ENCODE measurements at regions not wholly inside any gene's neighbourhood (a gene's known extent, or its start where the extent isn't known, plus 50 kb on each side); places are given as distances from the start of the nearest gene placed in this dataset.

DNA sequence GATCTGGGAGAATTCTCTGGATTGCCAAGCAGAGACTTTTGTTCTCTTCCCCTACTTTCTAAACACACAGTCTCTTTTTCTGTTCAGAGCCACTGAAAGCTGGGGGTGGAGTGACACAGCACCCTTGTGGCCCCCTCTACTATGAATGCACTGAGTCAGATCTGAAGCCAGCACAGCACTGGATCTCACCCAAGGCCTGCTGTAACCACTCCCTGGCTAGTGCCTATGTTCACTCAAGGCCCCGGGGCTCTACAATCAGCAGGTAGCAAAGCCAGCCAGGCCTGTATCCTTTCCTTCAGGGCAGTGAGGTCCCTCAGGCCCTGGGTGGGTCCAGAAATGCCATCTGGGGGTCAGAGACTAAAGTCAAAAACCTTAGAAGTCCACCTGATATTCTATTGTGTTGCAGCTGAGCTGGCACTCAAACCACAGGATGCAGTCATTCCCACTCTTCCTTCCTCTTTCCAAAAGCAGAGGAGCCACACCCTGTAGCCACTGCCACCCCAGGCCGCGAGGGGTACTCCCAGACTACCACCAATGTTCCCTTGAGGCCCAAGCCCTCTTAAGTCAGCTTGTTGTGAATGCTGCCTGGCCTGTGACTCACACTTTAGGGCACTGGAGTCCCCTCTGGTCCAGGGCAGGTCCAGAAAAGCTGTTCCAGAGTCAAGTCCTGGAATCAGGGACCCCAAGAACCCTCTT lies 110.1 kb upstream of the RXFP2 start:
- Mint-ChIP-seq H3K27ac (no peak overlapping the region), H3K4me1 (ENCODE audit: low read depth) (no peaks in the 10 kb centered on the region), H3K27me3 (peaks cover 11% of the 10 kb centered on the region), H3K9me3 (peaks cover 8% of the 10 kb centered on the region), H3K36me3 (ENCODE audit: low read depth) (no peaks in the 10 kb centered on the region), H3K4me3 (no peak overlapping the region)
- DNase-seq: no peak

DNA sequence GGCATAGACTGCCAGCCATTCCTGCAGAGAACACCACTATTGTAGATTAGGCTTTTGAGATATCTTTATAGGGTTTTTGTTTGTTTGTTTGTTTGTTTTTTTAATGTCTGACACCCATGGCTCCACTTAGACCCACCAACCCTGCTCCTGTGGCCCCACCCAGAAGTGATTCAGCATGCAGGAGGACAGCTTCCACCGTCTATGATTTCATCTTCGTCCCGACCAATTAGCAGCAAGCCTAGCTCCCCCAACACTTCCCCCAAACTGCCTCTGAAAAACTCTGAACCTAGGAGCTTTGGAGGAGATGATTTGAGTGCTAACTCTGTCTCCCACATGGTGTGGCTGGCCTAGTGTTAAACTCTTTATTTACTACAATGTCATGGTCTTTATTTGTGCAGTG lies 108.3 kb upstream of the RXFP2 start:
- H3K4me1 Mint-ChIP-seq (ENCODE audit: low read depth): no peaks in the 10 kb centered on the region
- no peak overlapping the region for H3K27ac Mint-ChIP-seq
- H3K4me3 Mint-ChIP-seq: no peak overlapping the region
- peaks cover 1% of the 10 kb centered on the region for H3K27me3 Mint-ChIP-seq
- DNase-seq: no peak
- H3K9me3 Mint-ChIP-seq: peaks cover 9% of the 10 kb centered on the region
- H3K36me3 Mint-ChIP-seq (ENCODE audit: low read depth): no peaks in the 10 kb centered on the region

- Mint-ChIP-seq H3K9me3 (peaks cover 11% of the 10 kb centered on the region), H3K27ac (no peak overlapping the region), H3K4me3 (no peak overlapping the region), H3K36me3 (ENCODE audit: low read depth) (no peaks in the 10 kb centered on the region), H3K4me1 (ENCODE audit: low read depth) (no peaks in the 10 kb centered on the region), H3K27me3 (no peaks in the 10 kb centered on the region)
- DNase-seq: no peak
These were observed 107.6 kb upstream of the RXFP2 start for GRCh38 chr13:31631746-31632145.

DNA sequence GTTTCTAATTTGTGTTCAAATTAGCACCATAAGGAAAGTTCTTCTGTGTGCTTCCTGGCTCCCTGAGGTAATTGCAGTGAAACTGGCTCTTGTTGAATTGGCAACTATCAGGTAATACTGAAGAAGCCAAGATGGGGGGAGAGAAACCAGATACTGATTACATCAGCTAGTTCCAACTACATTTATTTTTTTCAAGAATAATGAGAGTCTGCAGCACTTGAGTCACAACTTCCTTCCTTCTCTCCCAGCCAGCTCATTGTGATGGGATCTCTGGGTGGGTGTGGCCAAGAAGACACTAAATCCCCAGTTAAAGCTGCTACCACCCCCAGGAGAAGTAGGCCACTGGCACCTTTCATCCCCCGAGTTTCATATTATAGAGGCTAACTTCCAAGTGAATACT lies 100.7 kb upstream of the RXFP2 start:
- Mint-ChIP-seq H3K36me3 (ENCODE audit: low read depth) (no peaks in the 10 kb centered on the region), H3K27ac (no peak overlapping the region), H3K4me1 (ENCODE audit: low read depth) (no peaks in the 10 kb centered on the region), H3K27me3 (no peaks in the 10 kb centered on the region), H3K9me3 (peaks cover 20% of the 10 kb centered on the region), H3K4me3 (no peak overlapping the region)
- DNase-seq: no peak

DNA sequence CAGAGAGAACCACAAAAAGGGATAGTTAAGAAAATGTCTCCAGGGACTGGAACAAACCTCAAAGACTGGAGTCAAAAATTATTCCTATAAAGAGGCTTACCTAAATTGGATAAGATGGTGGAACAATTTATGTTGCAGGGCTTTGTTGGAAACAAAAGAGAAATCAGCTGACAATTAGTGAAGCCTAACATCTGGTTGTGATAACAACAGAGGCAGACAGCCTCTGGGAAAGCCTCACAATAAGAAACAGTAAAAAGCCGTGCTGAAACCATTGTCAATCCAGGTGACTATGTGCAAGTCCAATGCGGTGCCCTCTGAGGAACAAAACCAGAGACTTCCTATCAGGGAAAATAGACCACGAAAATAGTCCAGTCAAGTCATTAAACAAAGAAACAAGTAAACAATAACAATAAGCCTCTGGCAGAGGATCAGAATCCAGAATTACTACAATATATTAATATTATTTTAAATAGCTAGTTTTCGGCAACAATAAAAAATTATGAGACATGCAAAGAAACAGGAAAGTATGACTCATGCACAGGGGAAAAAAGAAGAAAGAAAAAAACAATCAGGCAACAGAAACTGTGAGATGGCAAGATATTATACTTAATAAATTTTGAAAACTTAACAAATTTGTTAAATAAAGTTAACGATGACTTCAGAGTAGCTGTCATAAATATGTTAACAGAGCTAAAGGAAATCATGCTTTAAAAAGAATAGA lies 99.7 kb upstream of the RXFP2 start:
- H3K4me3 Mint-ChIP-seq: no peak overlapping the region
- no peaks in the 10 kb centered on the region for H3K4me1 Mint-ChIP-seq (ENCODE audit: low read depth)
- peaks cover 16% of the 10 kb centered on the region for H3K9me3 Mint-ChIP-seq
- DNase-seq: no peak
- no peaks in the 10 kb centered on the region for H3K36me3 Mint-ChIP-seq (ENCODE audit: low read depth)
- no peaks in the 10 kb centered on the region for H3K27me3 Mint-ChIP-seq
- H3K27ac Mint-ChIP-seq: no peak overlapping the region

GRCh38 chr13:31649766-31650165 lies 89.6 kb upstream of the RXFP2 start:
- no peaks in the 10 kb centered on the region for H3K27me3 Mint-ChIP-seq

GRCh38 chr13:31653730-31654129 lies 85.6 kb upstream of the RXFP2 start:
- Mint-ChIP-seq H3K4me3 (no peak overlapping the region), H3K36me3 (ENCODE audit: low read depth) (no peaks in the 10 kb centered on the region), H3K27ac (no peak overlapping the region), H3K27me3 (no peaks in the 10 kb centered on the region), H3K9me3 (peaks cover 2% of the 10 kb centered on the region), H3K4me1 (ENCODE audit: low read depth) (no peaks in the 10 kb centered on the region)
- DNase-seq: no peak

More at GRCh38 chr13:31649766-31650165, 89.6 kb upstream of the RXFP2 start:
- Mint-ChIP-seq H3K9me3 (peaks cover 2% of the 10 kb centered on the region), H3K4me1 (ENCODE audit: low read depth) (no peaks in the 10 kb centered on the region), H3K4me3 (no peak overlapping the region), H3K27ac (no peak overlapping the region), H3K36me3 (ENCODE audit: low read depth) (no peaks in the 10 kb centered on the region)
- DNase-seq: no peak

DNA sequence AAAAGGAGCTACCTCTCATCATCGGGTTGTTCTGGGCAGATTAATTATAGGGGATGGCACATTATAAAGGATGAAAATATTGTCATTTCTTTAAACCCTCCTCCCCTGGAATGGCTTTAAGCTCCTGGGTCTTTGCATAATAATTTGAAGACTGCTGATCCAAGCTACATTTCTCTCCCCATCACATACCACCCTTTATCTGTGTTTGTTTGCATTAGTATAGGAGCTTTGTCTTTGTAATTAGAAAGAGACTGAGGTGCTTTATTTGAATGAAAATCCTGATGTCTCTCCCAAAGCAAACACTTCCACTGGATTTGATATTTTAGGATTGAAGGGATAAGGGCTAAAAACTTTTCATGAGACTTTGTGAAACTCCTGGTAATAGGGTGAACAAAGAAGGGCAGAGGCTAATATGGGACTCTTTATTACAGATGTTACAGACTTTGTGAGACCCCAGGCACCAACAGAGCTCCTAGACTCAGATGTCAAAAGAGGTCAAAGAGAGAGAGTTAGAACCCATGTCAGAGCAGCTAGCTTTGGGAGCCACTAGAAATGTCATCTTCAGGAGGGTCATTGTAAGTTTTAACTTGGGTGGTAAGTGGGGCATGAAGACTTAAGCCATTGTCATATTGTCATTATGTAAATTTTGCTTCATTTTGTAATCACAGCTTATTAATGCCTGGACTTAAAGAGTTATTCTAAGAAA lies 75.3 kb upstream of the RXFP2 start:
- Mint-ChIP-seq H3K27me3 (no peaks in the 10 kb centered on the region), H3K4me3 (no peak overlapping the region), H3K36me3 (ENCODE audit: low read depth) (no peaks in the 10 kb centered on the region), H3K9me3 (peaks cover 11% of the 10 kb centered on the region), H3K4me1 (ENCODE audit: low read depth) (no peaks in the 10 kb centered on the region), H3K27ac (no peak overlapping the region)
- DNase-seq: no peak

DNA sequence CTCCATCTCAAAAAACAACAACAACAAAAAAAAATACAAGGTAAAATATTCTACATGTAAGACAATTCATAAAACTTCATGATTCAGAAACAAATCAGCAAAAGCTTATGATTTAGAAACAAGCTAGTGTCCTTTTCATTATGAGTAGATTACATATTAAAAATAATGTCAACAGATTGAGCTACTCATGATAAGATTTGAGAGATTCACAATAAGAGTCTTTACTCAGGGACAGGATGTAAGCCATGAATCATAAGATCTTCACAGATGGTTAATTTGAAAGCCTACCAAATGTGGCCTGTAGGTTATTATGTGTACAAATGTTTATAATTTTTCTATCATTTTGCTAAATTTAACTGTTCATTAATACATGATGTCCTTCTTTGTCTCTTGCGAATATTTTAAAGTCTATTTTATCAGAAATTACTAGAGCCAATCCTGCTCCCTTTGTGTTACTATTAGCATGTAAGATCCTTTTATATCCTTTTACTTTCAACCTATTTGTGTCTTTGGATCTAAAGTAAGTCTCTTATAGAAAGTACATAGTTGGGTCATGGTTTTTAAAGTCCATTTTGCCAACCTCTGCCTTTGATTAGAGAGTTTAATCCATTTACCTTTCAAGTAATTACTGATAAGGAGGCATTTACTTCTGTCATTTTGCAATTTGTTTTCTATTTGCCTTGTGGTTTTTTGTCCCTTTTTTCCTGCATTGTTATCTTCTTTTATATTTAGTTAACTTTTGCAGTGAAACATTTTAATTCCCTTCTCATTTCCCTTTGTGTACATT lies 68.3 kb upstream of the RXFP2 start:
- no peak for DNase-seq
- Mint-ChIP-seq H3K4me3 (no peak overlapping the region), H3K4me1 (ENCODE audit: low read depth) (no peaks in the 10 kb centered on the region), H3K9me3 (peaks cover 7% of the 10 kb centered on the region), H3K27me3 (peaks cover 6% of the 10 kb centered on the region), H3K36me3 (ENCODE audit: low read depth) (no peaks in the 10 kb centered on the region), H3K27ac (no peak overlapping the region)

DNA sequence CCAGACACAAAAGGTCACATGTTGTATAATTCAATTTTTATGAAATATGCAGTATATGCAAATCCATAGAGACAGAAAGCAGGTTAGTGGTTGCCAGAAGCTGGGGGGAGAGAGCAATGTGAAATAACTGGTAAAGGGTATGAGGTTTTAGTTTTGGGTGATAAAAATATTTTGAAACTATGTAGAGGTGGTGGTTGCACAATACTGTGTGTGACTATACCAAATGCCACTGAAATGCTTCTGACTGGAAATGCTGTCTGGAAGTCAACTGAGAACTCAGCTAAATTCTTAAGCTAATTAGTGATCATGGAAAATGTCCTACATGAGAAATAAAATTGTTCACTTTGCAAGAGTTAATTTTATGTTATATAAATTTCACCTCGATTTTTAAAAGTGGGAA lies 65.3 kb upstream of the RXFP2 start:
- Mint-ChIP-seq H3K36me3 (ENCODE audit: low read depth) (no peaks in the 10 kb centered on the region), H3K9me3 (peaks cover 12% of the 10 kb centered on the region), H3K27ac (no peak overlapping the region), H3K27me3 (peaks cover 6% of the 10 kb centered on the region), H3K4me1 (ENCODE audit: low read depth) (no peaks in the 10 kb centered on the region), H3K4me3 (no peak overlapping the region)
- no peak for DNase-seq

DNA sequence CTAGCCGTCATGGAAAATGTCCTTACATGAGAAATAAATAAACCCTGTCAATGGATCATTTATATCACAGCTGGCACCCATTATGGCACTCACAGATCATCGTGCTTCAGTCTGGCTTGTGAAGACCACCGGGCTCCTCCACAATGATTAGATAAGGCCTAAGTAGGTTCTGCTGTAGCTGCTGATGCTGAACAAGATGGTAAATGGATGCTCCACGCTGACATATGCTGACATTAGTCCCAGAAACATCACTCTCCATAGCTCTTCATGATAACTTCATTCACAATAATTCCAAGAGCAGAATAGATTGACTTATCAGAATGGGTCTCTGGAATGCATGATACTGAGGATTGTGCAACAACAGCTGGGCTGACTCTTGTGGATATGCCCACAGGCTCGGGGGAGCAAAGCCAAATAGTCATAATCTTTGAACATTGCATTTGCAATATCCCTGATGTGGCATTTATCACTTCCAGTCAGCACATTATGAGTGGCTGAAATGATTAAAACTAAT lies 63.8 kb upstream of the RXFP2 start:
- H3K36me3 Mint-ChIP-seq (ENCODE audit: low read depth): no peaks in the 10 kb centered on the region
- DNase-seq: no peak
- H3K4me1 Mint-ChIP-seq (ENCODE audit: low read depth): no peaks in the 10 kb centered on the region
- H3K27me3 Mint-ChIP-seq: peaks cover 6% of the 10 kb centered on the region
- no peak overlapping the region for H3K27ac Mint-ChIP-seq
- H3K4me3 Mint-ChIP-seq: no peak overlapping the region
- H3K9me3 Mint-ChIP-seq: peaks cover 10% of the 10 kb centered on the region

DNA sequence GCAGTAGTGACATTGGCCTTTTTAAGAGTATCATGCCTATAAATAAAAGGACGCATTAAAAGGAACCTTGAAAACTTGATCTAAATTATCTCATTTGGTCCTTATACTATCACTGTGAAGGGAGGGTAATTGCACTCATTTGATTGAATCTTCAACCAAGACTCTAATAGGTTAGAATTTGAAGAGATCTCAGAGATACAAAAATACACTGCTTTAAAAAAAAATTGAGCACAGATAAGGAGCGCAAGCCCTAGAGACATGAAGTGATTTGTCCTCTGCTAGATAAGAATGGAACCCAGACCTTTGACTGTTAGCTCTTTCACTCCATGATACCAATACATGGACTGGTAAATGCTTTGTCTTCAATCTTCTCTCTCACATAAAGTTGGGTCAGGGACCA lies 58.2 kb upstream of the RXFP2 start:
- Mint-ChIP-seq H3K4me1 (ENCODE audit: low read depth) (no peaks in the 10 kb centered on the region), H3K27me3 (no peaks in the 10 kb centered on the region), H3K4me3 (no peak overlapping the region), H3K9me3 (peaks cover 5% of the 10 kb centered on the region), H3K36me3 (ENCODE audit: low read depth) (no peaks in the 10 kb centered on the region), H3K27ac (no peak overlapping the region)
- DNase-seq: no peak

DNA sequence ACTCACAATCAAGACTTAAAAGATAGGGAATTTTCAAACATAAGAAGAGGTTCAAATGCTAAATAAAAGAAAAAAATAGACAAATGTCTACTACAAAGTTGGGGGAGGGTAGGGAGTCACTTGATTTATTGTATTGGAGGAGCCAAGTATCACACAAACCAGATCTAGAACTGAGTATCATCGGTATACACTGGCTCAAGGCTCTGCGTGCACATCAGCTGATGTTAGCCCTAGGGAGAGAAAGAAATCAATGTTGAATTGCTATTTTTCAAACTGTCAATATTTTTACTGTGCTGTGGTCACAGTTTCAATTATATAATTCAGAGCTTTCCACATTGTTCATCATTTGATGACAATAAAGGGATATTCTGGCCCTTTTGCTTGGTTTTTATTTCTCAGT lies 54.9 kb upstream of the RXFP2 start:
- Mint-ChIP-seq H3K27me3 (no peaks in the 10 kb centered on the region), H3K27ac (no peak overlapping the region), H3K4me3 (no peak overlapping the region), H3K9me3 (no peaks in the 10 kb centered on the region), H3K36me3 (ENCODE audit: low read depth) (no peaks in the 10 kb centered on the region), H3K4me1 (ENCODE audit: low read depth) (no peaks in the 10 kb centered on the region)
- DNase-seq: no peak

DNA sequence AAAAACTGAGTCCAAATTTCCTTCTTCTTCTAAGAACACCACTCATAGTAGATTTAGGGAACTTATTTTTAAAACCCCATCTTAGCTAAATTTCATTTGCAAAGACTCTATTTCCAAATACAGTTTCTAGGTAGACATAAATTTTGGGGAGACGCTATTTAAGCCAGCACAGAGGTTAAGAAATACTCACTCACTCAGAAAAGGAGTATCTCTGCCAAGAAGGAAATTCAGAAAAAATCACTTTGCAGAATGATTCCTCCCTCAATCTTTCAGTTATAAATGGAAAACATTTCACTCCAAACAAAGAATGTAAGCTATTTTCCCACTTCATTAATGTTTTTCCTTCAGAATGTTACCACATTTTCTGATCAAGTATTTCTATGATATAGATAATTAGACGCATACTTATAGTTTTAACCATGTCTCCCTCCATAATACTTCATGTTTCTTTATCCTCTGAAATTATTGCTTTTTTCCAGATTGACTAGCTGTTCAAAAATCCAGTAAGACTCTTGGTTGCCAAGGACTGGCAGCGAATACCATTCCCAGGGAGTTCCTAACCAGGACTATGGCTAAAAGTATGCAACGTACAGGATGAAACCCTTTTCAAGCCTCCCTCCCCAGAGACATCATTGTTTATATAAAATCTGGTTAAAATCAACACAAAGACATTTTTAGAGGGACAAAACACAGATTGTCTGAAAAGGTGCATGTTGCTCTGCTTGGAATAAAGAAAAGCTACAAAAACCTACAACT lies 52.5 kb upstream of the RXFP2 start:
- Mint-ChIP-seq H3K27me3 (no peaks in the 10 kb centered on the region), H3K4me1 (ENCODE audit: low read depth) (no peaks in the 10 kb centered on the region), H3K27ac (no peak overlapping the region), H3K4me3 (no peak overlapping the region), H3K36me3 (ENCODE audit: low read depth) (no peaks in the 10 kb centered on the region), H3K9me3 (peaks cover 1% of the 10 kb centered on the region)
- no peak for DNase-seq

Data from activated T-cell treated with anti-CD3 and anti-CD28 coated beads, Interleukin-2, amount 50 U/mL, for 24 hours (primary cell).